ENCODE measurements at regions not wholly inside any gene's neighbourhood (a gene's known extent, or its start where the extent isn't known, plus 50 kb on each side); places are given as distances from the start of the nearest gene placed in this dataset.

GRCh38 chr12:115155665-115156645 lies 472.0 kb upstream of the TBX3 start:
- TF ChIP-seq CTCF (IDR thresholded peaks at IDR 0.05) (no peak), TAF1 (IDR thresholded peaks at IDR 0.05; ENCODE audit: borderline replicate concordance, low read depth, low read length) (no peak; the same call in 1 of the 2 replicates), EP300 (IDR thresholded peaks at IDR 0.05; ENCODE audit: borderline replicate concordance in 1 of 2, low read depth in 1 of 2, low read length in 1 of 2) (peak; percentile 17 to 88; a peak in 2 of 4 replicates), REST (IDR thresholded peaks at IDR 0.05; ENCODE audit: low read depth, low read length) (0 out of 2 replicates have a peak, but pooled peaks have one; percentile 61), EZH2phosphoT487 (IDR thresholded peaks at IDR 0.05; ENCODE audit: borderline replicate concordance, low read depth) (no peak)

Measured in SK-N-SH (cell line).